Epithelial cell of esophagus (primary cell): ENCODE measurements at regions not wholly inside any gene's neighbourhood (a gene's known extent, or its start where the extent isn't known, plus 50 kb on each side); places are given as distances from the start of the nearest gene placed in this dataset.

Source experiments
- DNase-seq: peaks from one replicate; pipeline ENCODE4 v3.0.0; 2010; ENCODE audit warnings: low read depth
- H3K4me3 ChIP-seq: 2 replicates; pipeline ENCODE4 v1.5.1; 2011; ENCODE audit warnings: mild to moderate bottlenecking, low read length, control low read depth
- TF ChIP-seq, protein P1 (sequence below): IDR thresholded peaks from 2 replicates; pipeline ENCODE4 v1.5.1; 2011; ENCODE audit warnings: low read depth, mild to moderate bottlenecking, low read length, control low read depth, inconsistent platforms; ENCODE audit not compliant: insufficient read depth; ENCODE audit errors: missing control alignments

DNA sequence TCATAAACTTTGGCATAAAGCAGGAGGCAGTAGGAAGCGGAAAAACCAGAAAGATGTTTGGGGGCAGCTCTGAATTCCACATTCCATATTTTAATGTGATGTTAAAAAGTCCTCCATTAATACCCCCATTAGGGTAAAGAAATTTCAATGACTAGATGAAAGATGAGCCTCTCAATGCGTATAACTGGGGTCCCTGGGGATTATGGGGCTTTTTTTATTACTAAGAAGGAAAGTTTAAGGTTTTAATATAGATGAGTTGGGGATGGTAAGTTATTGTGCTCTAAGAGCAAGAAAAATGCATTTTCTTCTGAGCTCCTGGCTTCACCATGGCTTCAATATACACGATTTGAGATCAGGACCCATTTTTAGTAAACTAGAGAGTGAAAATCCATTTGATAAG is 321.9 kb downstream of the CDK5RAP2 start:
- TF ChIP-seq, protein P1, sequence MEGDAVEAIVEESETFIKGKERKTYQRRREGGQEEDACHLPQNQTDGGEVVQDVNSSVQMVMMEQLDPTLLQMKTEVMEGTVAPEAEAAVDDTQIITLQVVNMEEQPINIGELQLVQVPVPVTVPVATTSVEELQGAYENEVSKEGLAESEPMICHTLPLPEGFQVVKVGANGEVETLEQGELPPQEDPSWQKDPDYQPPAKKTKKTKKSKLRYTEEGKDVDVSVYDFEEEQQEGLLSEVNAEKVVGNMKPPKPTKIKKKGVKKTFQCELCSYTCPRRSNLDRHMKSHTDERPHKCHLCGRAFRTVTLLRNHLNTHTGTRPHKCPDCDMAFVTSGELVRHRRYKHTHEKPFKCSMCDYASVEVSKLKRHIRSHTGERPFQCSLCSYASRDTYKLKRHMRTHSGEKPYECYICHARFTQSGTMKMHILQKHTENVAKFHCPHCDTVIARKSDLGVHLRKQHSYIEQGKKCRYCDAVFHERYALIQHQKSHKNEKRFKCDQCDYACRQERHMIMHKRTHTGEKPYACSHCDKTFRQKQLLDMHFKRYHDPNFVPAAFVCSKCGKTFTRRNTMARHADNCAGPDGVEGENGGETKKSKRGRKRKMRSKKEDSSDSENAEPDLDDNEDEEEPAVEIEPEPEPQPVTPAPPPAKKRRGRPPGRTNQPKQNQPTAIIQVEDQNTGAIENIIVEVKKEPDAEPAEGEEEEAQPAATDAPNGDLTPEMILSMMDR = no peak
- DNase-seq = no peak
- no peak overlapping the region for H3K4me3 ChIP-seq

DNA sequence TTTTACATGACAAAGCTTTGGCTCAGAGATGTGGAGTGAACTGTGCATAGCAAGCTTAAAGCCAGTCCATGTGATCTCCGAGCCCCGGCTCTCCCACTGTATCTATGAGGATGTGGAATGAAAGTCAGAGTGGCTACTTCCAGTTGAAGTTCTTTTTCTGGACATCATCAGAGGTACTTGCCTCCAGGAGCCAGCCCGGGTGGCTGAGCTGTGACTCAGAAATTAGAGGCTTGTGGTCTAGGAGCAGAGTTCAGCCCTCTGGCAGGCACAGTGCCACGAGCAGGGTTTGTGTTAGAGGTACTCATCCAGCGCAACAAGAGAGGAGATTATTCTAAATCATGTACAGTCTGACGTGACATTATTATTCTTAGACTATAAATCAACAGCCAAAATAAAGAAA is 322.5 kb downstream of the CDK5RAP2 start:
- TF ChIP-seq, protein P1 = no peak
- DNase-seq = no peak
- no peak overlapping the region for H3K4me3 ChIP-seq

DNA sequence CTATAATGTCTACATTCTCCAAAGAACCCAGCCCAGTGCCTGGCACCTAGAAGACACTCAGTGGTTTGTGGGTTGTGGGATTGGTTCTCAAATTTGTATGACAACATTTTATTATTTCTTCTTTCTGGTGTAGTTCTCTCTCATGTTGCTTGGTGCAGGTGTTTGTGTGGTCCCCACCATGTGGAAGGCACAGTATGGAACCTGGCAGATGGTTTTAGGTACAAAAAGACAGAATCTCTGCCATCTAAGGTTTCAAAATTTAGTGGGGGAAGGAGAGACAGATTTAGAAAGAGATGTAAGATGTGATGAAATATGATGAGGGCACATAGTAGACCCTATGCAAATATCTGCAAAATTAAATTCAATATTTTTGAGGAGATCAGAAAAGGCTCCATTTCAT is 323.8 kb downstream of the CDK5RAP2 start:
- no peak overlapping the region for H3K4me3 ChIP-seq
- no peak for DNase-seq
- TF ChIP-seq, protein P1 = no peak

- H3K4me3 ChIP-seq = no peak overlapping the region
- DNase-seq = no peak
- TF ChIP-seq, protein P1 = no peak
These were observed 327.7 kb downstream of the CDK5RAP2 start for GRCh38 chr9:120252248-120252647.

DNA sequence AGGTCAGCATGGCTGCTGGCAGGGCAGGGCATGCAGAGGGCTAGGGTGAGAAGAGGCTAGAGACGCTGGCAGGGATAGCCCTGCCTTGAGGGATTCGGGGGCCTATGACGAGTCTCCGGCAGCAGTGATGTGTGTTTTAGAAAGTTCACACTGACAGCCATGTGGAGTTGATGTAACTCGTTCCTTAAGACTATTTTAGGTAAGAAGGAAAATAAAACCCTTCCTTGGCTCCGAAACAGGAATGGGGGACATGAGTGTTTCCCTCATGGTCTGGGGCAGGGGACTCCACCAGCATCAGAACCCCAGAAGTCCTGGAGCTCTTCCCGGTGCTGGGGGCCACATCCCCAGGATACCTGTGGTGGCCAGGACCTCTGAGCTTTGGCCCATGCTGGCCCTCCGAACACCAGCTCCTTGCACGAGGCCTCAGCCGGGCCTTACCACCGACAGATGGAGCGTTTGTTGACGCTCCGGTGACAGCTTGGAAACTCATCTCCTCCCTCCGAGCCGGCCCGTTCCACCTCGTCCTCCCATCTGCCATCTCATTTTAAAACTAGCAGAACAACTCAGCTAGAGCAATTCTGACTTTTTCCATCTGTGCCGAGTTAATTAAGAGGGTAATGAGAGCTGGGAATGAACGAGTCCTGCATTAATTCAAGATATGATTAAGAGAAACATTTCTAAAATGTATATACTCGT is 337.7 kb downstream of the CDK5RAP2 start:
- no peak overlapping the region for H3K4me3 ChIP-seq
- DNase-seq = no peak
- TF ChIP-seq, protein P1 = no peak

DNA sequence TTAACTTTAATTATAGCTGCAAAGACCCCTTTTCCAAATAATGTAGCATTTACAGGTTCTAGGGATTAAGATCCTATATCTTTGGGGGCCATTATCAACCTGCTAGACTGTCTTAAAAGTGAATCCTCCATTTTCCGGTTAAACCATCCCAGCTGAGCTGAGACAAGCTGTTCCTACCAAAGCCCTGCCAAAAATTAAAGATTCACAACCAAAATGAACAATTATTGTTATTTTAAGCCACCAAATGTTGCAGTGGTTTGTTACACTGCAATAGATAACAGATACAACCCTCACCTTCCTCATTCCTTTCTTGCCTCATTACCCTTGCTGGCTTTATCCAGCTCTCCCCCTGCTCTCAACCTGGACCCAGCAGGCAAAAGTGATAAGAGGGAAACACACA is 343.4 kb downstream of the CDK5RAP2 start:
- TF ChIP-seq, protein P1 = no peak
- DNase-seq = no peak
- no peak overlapping the region for H3K4me3 ChIP-seq

DNA sequence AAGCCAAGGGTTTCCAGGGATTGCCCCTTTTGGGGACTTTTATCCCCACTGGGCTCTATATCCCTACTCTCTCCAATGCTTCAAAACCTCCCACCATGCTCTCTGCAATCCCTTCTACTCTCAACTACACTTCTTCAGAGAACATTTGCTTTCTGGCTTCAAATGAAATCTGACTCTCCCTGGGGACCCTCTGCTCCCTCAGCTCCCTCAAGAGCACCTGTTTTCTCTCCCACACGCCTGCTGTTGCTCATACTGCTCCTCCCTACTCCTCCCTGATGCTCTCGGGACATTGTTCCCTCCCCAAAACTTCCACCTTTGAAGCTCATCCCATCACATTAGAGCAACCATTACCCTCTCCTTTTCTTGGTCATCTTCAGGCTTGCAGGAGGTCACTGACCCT is 344.9 kb downstream of the CDK5RAP2 start:
- TF ChIP-seq, protein P1 = no peak
- H3K4me3 ChIP-seq = no peak overlapping the region
- DNase-seq = no peak
